H1 (cell line): ENCODE measurements at regions not wholly inside any gene's neighbourhood (a gene's known extent, or its start where the extent isn't known, plus 50 kb on each side); places are given as distances from the start of the nearest gene placed in this dataset.

Experiments used
- CTCF ChIA-PET: fragments of 300-600 bp; sonication (Branson Sonifier 250); formaldehyde crosslinking; loops from one replicate; lab custom pipeline; 2021; ENCODE audit not compliant: partially characterized antibody; lab: Charles Lee
- POLR2A ChIA-PET: fragments of 300-600 bp; sonication (Branson Sonifier 250); formaldehyde crosslinking; loops from one replicate; lab custom pipeline; 2021; ENCODE audit warnings: inconsistent platforms; ENCODE audit not compliant: partially characterized antibody; lab: Charles Lee
- DNase-seq, 2 experiments: peaks; one replicate each; pipeline versions ENCODE4 v3.0.0 to v3.0.0-alpha.2; 2010 to 2022; ENCODE audit warnings: low spot score in 2 of 2, low read depth in 1 of 2, mixed read lengths in 1 of 2
- FAIRE-seq: peaks from 2 replicates; lab custom pipeline; 2011; peaks lifted over from hg19 to GRCh38; lab: Jason Lieb, UNC
- H2AFZ ChIP-seq: 2 replicates; pipeline ENCODE4 v1.8.1; 2012; ENCODE audit warnings: low read length, inconsistent platforms
- H2AK5ac ChIP-seq: 2 replicates; pipeline ENCODE4 v1.6.1; 2013; ENCODE audit warnings: low read depth, low read length
- H2BK120ac ChIP-seq: replicated peaks from 2 replicates; pipeline ENCODE3; 2013; ENCODE audit warnings: low read depth, low read length, inconsistent platforms
- H2BK12ac ChIP-seq: 2 replicates; pipeline ENCODE4 v1.6.1; 2013; ENCODE audit warnings: low read depth, low read length
- H2BK15ac ChIP-seq: 2 replicates; pipeline ENCODE4 v1.6.1; 2013; ENCODE audit warnings: low read length
- H2BK20ac ChIP-seq: 2 replicates; pipeline ENCODE4 v1.6.1; 2013; ENCODE audit warnings: low read length
- H2BK5ac ChIP-seq: 2 replicates; pipeline ENCODE4 v1.6.1; 2013; ENCODE audit warnings: low read depth, low read length
- H3K14ac ChIP-seq: 2 replicates; pipeline ENCODE4 v1.6.1; 2013; ENCODE audit warnings: inconsistent platforms; ENCODE audit not compliant: insufficient read length
- H3K18ac ChIP-seq: 2 replicates; pipeline ENCODE4 v1.6.1; 2013; ENCODE audit warnings: low read length; ENCODE audit errors: extremely low read depth
- H3K23ac ChIP-seq: 2 replicates; pipeline ENCODE4 v1.6.1; 2013; ENCODE audit warnings: inconsistent platforms; ENCODE audit not compliant: insufficient read length
- H3K23me2 ChIP-seq: 2 replicates; pipeline ENCODE4 v1.6.1; 2013; ENCODE audit warnings: low read depth, low read length
- H3K27ac ChIP-seq: 2 replicates; pipeline ENCODE4 v1.6.1; 2011; ENCODE audit warnings: low read depth, low read length, inconsistent platforms
- H3K27me3 ChIP-seq, 4 experiments: replicated peaks in 1 of 4; 1 replicate in 1 of 4; 2 replicates in 3 of 4; pipeline versions ENCODE4 v1.6.1 to v1.8.1; 2011 to 2013; ENCODE audit warnings: low read length in 3 of 4, mild to moderate bottlenecking in 3 of 4, inconsistent platforms in 2 of 4, mixed read lengths in 2 of 4, moderate library complexity in 1 of 4; ENCODE audit not compliant: control insufficient read depth in 3 of 4, insufficient read depth in 3 of 4; ENCODE audit errors: extremely low read depth in 1 of 4
- H3K36me3 ChIP-seq, 4 experiments: 2 replicates each; pipeline versions ENCODE4 v1.6.1 to v1.8.1; 2011 to 2013; ENCODE audit warnings: mild to moderate bottlenecking in 4 of 4, low read length in 3 of 4, moderate library complexity in 2 of 4, control low read depth in 1 of 4, inconsistent platforms in 1 of 4; ENCODE audit not compliant: insufficient read depth in 4 of 4, control insufficient read depth in 2 of 4
- H3K4ac ChIP-seq: replicated peaks from 2 replicates; pipeline ENCODE3; 2013; ENCODE audit warnings: low read length, low read depth, mixed read lengths, inconsistent platforms; ENCODE audit not compliant: insufficient read length
- H3K4me1 ChIP-seq, 4 experiments: replicated peaks in 1 of 4; 1 replicate in 1 of 4; 2 replicates in 3 of 4; pipeline versions ENCODE4 v1.6.1 to v1.8.1; 2011 to 2013; ENCODE audit warnings: low read length in 3 of 4, inconsistent platforms in 2 of 4, mixed read lengths in 1 of 4; ENCODE audit not compliant: insufficient read depth in 4 of 4, control insufficient read depth in 3 of 4
- H3K4me2 ChIP-seq, 2 experiments: 2 replicates each; pipeline versions ENCODE4 v1.6.1 to v1.8.1; 2011 to 2013; ENCODE audit warnings: low read depth in 2 of 2, low read length in 2 of 2, control low read depth in 1 of 2, inconsistent platforms in 1 of 2, mild to moderate bottlenecking in 1 of 2; ENCODE audit not compliant: insufficient read depth in 1 of 2
- H3K4me3 ChIP-seq, 4 experiments: fragments of 200-600, 300-600 bp in 1 of 4; sonication (generic), shearing (Covaris generic), sonication (Bioruptor Twin) in 1 of 4; 2 replicates each; pipeline versions ENCODE4 v1.5.1 to v1.8.1; 2011 to 2016; ENCODE audit warnings: low read length in 4 of 4, low read depth in 3 of 4, control low read depth in 2 of 4, inconsistent platforms in 2 of 4, mild to moderate bottlenecking in 2 of 4, mixed read lengths in 1 of 4, moderate library complexity in 1 of 4; ENCODE audit not compliant: insufficient read depth in 2 of 4; ENCODE audit errors: extremely low read depth in 1 of 4
- H3K56ac ChIP-seq: replicated peaks from 2 replicates; pipeline ENCODE3; 2013; ENCODE audit warnings: low read depth, mild to moderate bottlenecking, mixed read lengths, low read length, inconsistent platforms; ENCODE audit not compliant: insufficient read length
- H3K79me1 ChIP-seq: 2 replicates; pipeline ENCODE4 v1.6.1; 2013; ENCODE audit warnings: low read depth, low read length, control low read depth
- H3K79me2 ChIP-seq, 2 experiments: 2 replicates each; pipeline versions ENCODE4 v1.6.1 to v1.8.1; 2012 to 2013; ENCODE audit warnings: low read length in 2 of 2, mild to moderate bottlenecking in 2 of 2, inconsistent platforms in 1 of 2; ENCODE audit not compliant: insufficient read depth in 2 of 2, control insufficient read depth in 1 of 2
- H3K9ac ChIP-seq, 4 experiments: replicated peaks in 1 of 4; 1 replicate in 1 of 4; 2 replicates in 3 of 4; pipeline versions ENCODE4 v1.6.1 to v1.8.1; 2011 to 2013; ENCODE audit warnings: low read depth in 3 of 4, low read length in 3 of 4, control low read depth in 2 of 4, mild to moderate bottlenecking in 2 of 4, moderate library complexity in 2 of 4, inconsistent platforms in 1 of 4; ENCODE audit errors: extremely low read depth in 1 of 4
- H3K9me3 ChIP-seq, 2 experiments: 2 replicates each; pipeline versions ENCODE4 v1.6.1 to v1.8.1; 2012 to 2013; ENCODE audit warnings: mild to moderate bottlenecking in 2 of 2, moderate library complexity in 2 of 2, control low read depth in 1 of 2, inconsistent platforms in 1 of 2, low read depth in 1 of 2, low read length in 1 of 2, mixed read lengths in 1 of 2; ENCODE audit not compliant: insufficient read depth in 2 of 2
- H4K20me1 ChIP-seq, 2 experiments: replicated peaks in 1 of 2; 2 replicates each; pipeline versions ENCODE3 to v1.8.1; 2011 to 2013; ENCODE audit warnings: inconsistent platforms in 2 of 2, low read length in 2 of 2, mild to moderate bottlenecking in 1 of 2; ENCODE audit not compliant: insufficient read depth in 2 of 2, control insufficient read depth in 1 of 2
- H4K5ac ChIP-seq: 2 replicates; pipeline ENCODE4 v1.6.1; 2013; ENCODE audit warnings: low read length, low read depth, mixed read lengths, inconsistent platforms; ENCODE audit not compliant: insufficient read length
- H4K8ac ChIP-seq: 2 replicates; pipeline ENCODE4 v1.8.0; 2013; ENCODE audit warnings: mild to moderate bottlenecking, moderate library complexity, low read length, inconsistent platforms; ENCODE audit not compliant: insufficient read depth; ENCODE audit errors: extremely low read depth
- H4K91ac ChIP-seq: replicated peaks from 2 replicates; pipeline ENCODE3; 2013; ENCODE audit warnings: low read length, mixed read lengths, inconsistent platforms; ENCODE audit not compliant: insufficient read length
- ATF3 ChIP-seq: IDR thresholded peaks from 2 replicates; pipeline ENCODE4 v1.6.1; 2011; ENCODE audit warnings: low read depth, mild to moderate bottlenecking, low read length; ENCODE audit not compliant: insufficient read depth
- BRCA1 ChIP-seq: IDR thresholded peaks from 2 replicates; pipeline ENCODE4 v1.6.1; 2012; ENCODE audit warnings: low read depth, low read length, improper control_type of control experiment
- HDAC6 ChIP-seq: IDR thresholded peaks from one replicate; pipeline ENCODE4 v1.7.1; 2012; ENCODE audit warnings: low read depth, mild to moderate bottlenecking, inconsistent platforms, low read length, moderate library complexity
- KDM4A ChIP-seq: IDR thresholded peaks from one replicate; pipeline ENCODE4 v1.7.1; 2012; ENCODE audit warnings: low read depth, mild to moderate bottlenecking, moderate library complexity, low read length, inconsistent platforms; ENCODE audit not compliant: severe bottlenecking
- MAFK ChIP-seq: IDR thresholded peaks from 2 replicates; pipeline ENCODE4 v1.6.1; 2012; ENCODE audit warnings: low read depth, mild to moderate bottlenecking, improper control_type of control experiment, low read length
- RAD21 ChIP-seq, 2 experiments: IDR thresholded peaks in 1 of 2; conservative IDR thresholded peaks in 1 of 2; 2 replicates each; pipeline ENCODE4 v1.6.1; 2011; ENCODE audit warnings: low read depth in 2 of 2, low read length in 2 of 2, improper control_type of control experiment in 1 of 2, inconsistent platforms in 1 of 2, mild to moderate bottlenecking in 1 of 2, moderate library complexity in 1 of 2
- WGBS, 2 experiments: shearing (Covaris generic) in 1 of 2; methylation state at CpG; one replicate each; pipeline versions ENCODE4 v1.1.6 to v1.1.7; 2013 to 2015; ENCODE audit warnings: low lambda C conversion rate in 2 of 2, mixed read lengths in 2 of 2, inconsistent platforms in 1 of 2, low coverage in 1 of 2, missing lambda C conversion rate in 1 of 2; ENCODE audit not compliant: insufficient replicate concordance in 2 of 2, insufficient coverage in 1 of 2, insufficient read length in 1 of 2; ENCODE audit errors: extremely low coverage in 1 of 2, missing lambda C conversion rate in 1 of 2; 5-methylcytosine and 5-hydroxymethylcytosine counted together

- Histone ChIP-seq H3K23ac (no peak overlapping the region), H3K79me2 (no peaks in the 10 kb centered on the region), H3K56ac (no peak overlapping the region), H3K4me1 (peaks cover 0 to 3% (median 0%) of the 10 kb centered on the region in 4 experiments; a peak in 1 of 7 replicates), H3K79me1 (no peaks in the 10 kb centered on the region), H3K27ac (no peak overlapping the region), H2AK5ac (no peak overlapping the region), H4K91ac (no peak overlapping the region), H3K4me3 (no peak overlapping the region), H4K5ac (no peak overlapping the region), H3K23me2 (no peaks in the 10 kb centered on the region; the same call in 1 of the 2 replicates), H3K9me3 (no peaks in the 10 kb centered on the region), H3K27me3 (no peaks in the 10 kb centered on the region), H2BK20ac (no peak overlapping the region), H2BK12ac (no peak overlapping the region), H2AFZ (no peak overlapping the region), H3K18ac (no peak overlapping the region), H3K9ac (no peak overlapping the region), H2BK15ac (no peak overlapping the region), H3K36me3 (no peaks in the 10 kb centered on the region), H4K8ac (no peak overlapping the region), H3K4me2 (no peak overlapping the region), H2BK120ac (no peak overlapping the region), H3K4ac (no peak overlapping the region), H2BK5ac (no peak overlapping the region), H3K14ac (no peak overlapping the region), H4K20me1 (no peaks in the 10 kb centered on the region)
- no peak for TF ChIP-seq RAD21 (IDR thresholded peaks at IDR 0.05 in 1 of 2, conservative IDR thresholded peaks at IDR 0.05 in 1 of 2; ENCODE audit: low read depth in 2 of 2, low read length in 2 of 2)
- TF ChIP-seq ATF3: no peak
- TF ChIP-seq HDAC6: no peak
- no peak for TF ChIP-seq BRCA1
- no peak for TF ChIP-seq KDM4A
- TF ChIP-seq MAFK: no peak
- ChIA-PET CTCF (interaction anchor here (0.9 to 2.1 kb wide), 3 partner anchors 9 to 15 kb away, joined by 4 to 7 read pairs (median 4); no protein-coding TSS in a partner anchor), POLR2A (interaction anchor here (7.4 kb wide), 1 partner anchor 15 kb away, joined by 47 read pairs; no protein-coding TSS in a partner anchor)
- FAIRE-seq (no peak), DNase-seq (no peak)
- WGBS, 2 experiments: 81% methylated on average over 6 of the region's 6 CpGs; no CpG with 5 or more reads in 1 of the 2 experiments
Observed at GRCh38 chr1:147099192-147099591, 73.1 kb downstream of the PRKAB2 start.
